ENCODE measurements at regions not wholly inside any gene's neighbourhood (a gene's known extent, or its start where the extent isn't known, plus 50 kb on each side); places are given as distances from the start of the nearest gene placed in this dataset.

- ChIA-PET CTCF (ENCODE audit: low intra/inter-chr PET ratio, low total read pairs) (no interaction called here), POLR2A (no interaction called here)
- H3K9ac ChIP-seq (ENCODE audit: insufficient read depth, low read depth, low read length) = no peak overlapping the region
- ATAC-seq = no peak
- in situ Hi-C loops (cut with HindIII; ENCODE audit: extremely low pct_ligation_motif_present, low pct_unique_long_range_greater_than_20kb) = no loop called here
- H3K4me3 ChIP-seq (replicated peaks in 1 of 3; ENCODE audit: insufficient read depth in 1 of 3, low read depth in 2 of 3, low read length in 3 of 3) = no peak overlapping the region
- no peak overlapping the region for H2AFZ ChIP-seq (ENCODE audit: low read length)
- DNase-seq (ENCODE audit: low spot score) = no peak
- no peak overlapping the region for H3K4me2 ChIP-seq (ENCODE audit: low read depth, low read length)
- no peak overlapping the region for H3K27ac ChIP-seq (ENCODE audit: extremely low read length, insufficient read depth, low read length)
- intact Hi-C loops (cut with micrococcal nuclease; ENCODE audit: unreplicated experiment) = loop anchor here (10.0 kb wide), 1 partner anchor 57 kb away; no protein-coding TSS in a partner anchor
- H3K79me2 ChIP-seq (ENCODE audit: insufficient read depth, low read length) = no peaks in the 10 kb centered on the region
- H3K4me1 ChIP-seq (ENCODE audit: insufficient read depth, low read length) = no peaks in the 10 kb centered on the region
- no peak for FAIRE-seq
- no TSS peak for BruUV-seq (replicated peaks)
- TF ChIP-seq NFATC3 (CRISPR knock-in tag; IDR thresholded peaks at IDR 0.05) (no peak), BORCS8-MEF2B (CRISPR knock-in tag; IDR thresholded peaks at IDR 0.05) (no peak), SP4 (CRISPR knock-in tag; IDR thresholded peaks at IDR 0.05) (no peak), NR2F1 (CRISPR knock-in tag; IDR thresholded peaks at IDR 0.05) (no peak), ARHGAP35 (CRISPR knock-in tag; IDR thresholded peaks at IDR 0.05; ENCODE audit: borderline replicate concordance) (no peak), NPAS2 (CRISPR knock-in tag; IDR thresholded peaks at IDR 0.05; ENCODE audit: borderline replicate concordance) (no peak), PAWR (CRISPR knock-in tag; IDR thresholded peaks at IDR 0.05; ENCODE audit: borderline replicate concordance) (no peak), ZNF33A (CRISPR knock-in tag; IDR thresholded peaks at IDR 0.05; ENCODE audit: borderline replicate concordance) (no peak), ZNF616 (CRISPR knock-in tag; IDR thresholded peaks at IDR 0.05; ENCODE audit: low read depth) (no peak), CREBL2 (CRISPR knock-in tag; IDR thresholded peaks at IDR 0.05; ENCODE audit: borderline replicate concordance) (no peak), RFX1 (IDR thresholded peaks at IDR 0.05) (no peak), ZNF180 (CRISPR knock-in tag; IDR thresholded peaks at IDR 0.05; ENCODE audit: borderline replicate concordance, low read depth) (no peak), ZBTB7B (CRISPR knock-in tag; IDR thresholded peaks at IDR 0.05) (no peak), ZNF256 (CRISPR knock-in tag; conservative IDR thresholded peaks at IDR 0.05) (no peak), HCFC1 (IDR thresholded peaks at IDR 0.05; ENCODE audit: low read depth, low read length) (no peak), TCF12 (IDR thresholded peaks at IDR 0.05) (no peak), TCF12 (CRISPR knock-in tag; IDR thresholded peaks at IDR 0.05) (no peak), ZNF720 (CRISPR knock-in tag; IDR thresholded peaks at IDR 0.05) (no peak), NAIF1 (CRISPR knock-in tag; IDR thresholded peaks at IDR 0.05; ENCODE audit: borderline replicate concordance) (no peak), ZNF678 (CRISPR knock-in tag; IDR thresholded peaks at IDR 0.05) (no peak)
- no peaks in the 10 kb centered on the region for H3K36me3 ChIP-seq (replicated peaks in 1 of 2; ENCODE audit: control insufficient read depth in 1 of 2, insufficient read depth in 2 of 2, low read length in 2 of 2)
- H4K20me1 ChIP-seq (ENCODE audit: insufficient read depth, low read length) = no peaks in the 10 kb centered on the region
- no peaks in the 10 kb centered on the region for H3K9me3 ChIP-seq (ENCODE audit: low read length)
- WGBS (ENCODE audit: low lambda C conversion rate) = 0% methylated on average over 3 of the region's 3 CpGs
- no peaks in the 10 kb centered on the region for H3K27me3 ChIP-seq (ENCODE audit: control insufficient read depth in 1 of 2, insufficient read depth in 2 of 2, low read length in 2 of 2)
These were observed 265.3 kb upstream of the POU1F1 start for GRCh38 chr3:87541723-87542122.

Data from HepG2 (cell line).